HCT116 (cell line): ENCODE measurements at regions not wholly inside any gene's neighbourhood (a gene's known extent, or its start where the extent isn't known, plus 50 kb on each side); places are given as distances from the start of the nearest gene placed in this dataset.

Experiments used
- ATAC-seq: fragments of 200-7000 bp; cut with Tn5 transposase; 2 replicates; pipeline ENCODE4 v1.9.1; 2020; ENCODE audit warnings: mild to moderate bottlenecking, moderate library complexity
- BruUV-seq: library from RNA; stranded (reverse); fragments of 400-500 nt; replicated peaks from 2 replicates; lab custom pipeline; 2021; lab: Mats Ljungman, UMichigan
- CTCF ChIA-PET: fragments of 300-600 bp; sonication (Branson Sonifier 250); formaldehyde crosslinking; loops from one replicate; lab custom pipeline; 2021; ENCODE audit warnings: antibody characterized with exemption; lab: Charles Lee
- POLR2A ChIA-PET: fragments of 300-600, 350-600 bp; sonication (Branson Sonifier 250); formaldehyde crosslinking; loops from one replicate; lab custom pipeline; 2021; ENCODE audit warnings: antibody characterized with exemption; lab: Charles Lee
- RAD21 ChIA-PET, 2 experiments: fragments of 300-600 bp; sonication (Branson Sonifier 250); formaldehyde crosslinking; loops; one replicate each; lab custom pipeline; 2023; ENCODE audit warnings: low total read pairs in 2 of 2; ENCODE audit not compliant: uncharacterized antibody in 2 of 2, unreplicated experiment in 2 of 2, low non-redundant PET in 1 of 2; lab: Charles Lee
- DNase-seq: peaks from one replicate; pipeline ENCODE4 v3.0.0-alpha.2; 2010; ENCODE audit warnings: low read depth, low spot score
- H2AFZ ChIP-seq: fragments of 200-600 bp; shearing (Covaris generic), sonication (generic); 2 replicates; pipeline ENCODE4 v1.6.1; 2017; ENCODE audit warnings: low read depth, mixed run types, mixed read lengths, antibody characterized with exemption, low read length; ENCODE audit not compliant: poor library complexity, severe bottlenecking
- H3K27ac ChIP-seq: 2 replicates; pipeline ENCODE4 v1.5.1; 2012; ENCODE audit warnings: low read depth, low read length
- H3K27me3 ChIP-seq: fragments of 200-600 bp; sonication (generic); 2 replicates; pipeline ENCODE4 v1.6.1; 2016; ENCODE audit warnings: mixed run types, low read length, mixed read lengths; ENCODE audit not compliant: insufficient read depth
- H3K36me3 ChIP-seq, 2 experiments: fragments of 200-500 bp in 1 of 2; fragments of 200-600 bp in 1 of 2; sonication (Bioruptor generic) in 1 of 2; sonication (generic) in 1 of 2; 2 replicates each; pipeline versions ENCODE4 v1.5.1 to v1.6.1; 2014 to 2016; ENCODE audit warnings: low read length in 2 of 2, inconsistent platforms in 1 of 2, mixed read lengths in 1 of 2, mixed run types in 1 of 2; ENCODE audit not compliant: insufficient read depth in 2 of 2, control insufficient read depth in 1 of 2
- H3K4me1 ChIP-seq, 2 experiments: fragments of 200-600 bp in 1 of 2; sonication (generic) in 1 of 2; 2 replicates each; pipeline versions ENCODE4 v1.5.1 to v1.6.1; 2012 to 2017; ENCODE audit warnings: low read length in 2 of 2, inconsistent platforms in 1 of 2, mild to moderate bottlenecking in 1 of 2, mixed read lengths in 1 of 2, mixed run types in 1 of 2, moderate library complexity in 1 of 2; ENCODE audit not compliant: insufficient read depth in 2 of 2, control insufficient read depth in 1 of 2
- H3K4me2 ChIP-seq: fragments of 200-600 bp; sonication (generic); 2 replicates; pipeline ENCODE4 v1.6.1; 2017; ENCODE audit warnings: mixed run types, low read length, mixed read lengths
- H3K4me3 ChIP-seq, 2 experiments: fragments of 200-600 bp in 1 of 2; sonication (generic) in 1 of 2; replicated peaks in 1 of 2; 2 replicates each; pipeline ENCODE4 v1.5.1; 2011 to 2016; ENCODE audit warnings: low read length in 2 of 2, control low read depth in 1 of 2, low read depth in 1 of 2, mild to moderate bottlenecking in 1 of 2, mixed read lengths in 1 of 2, mixed run types in 1 of 2
- H3K79me2 ChIP-seq: fragments of 200-600 bp; sonication (generic); 2 replicates; pipeline ENCODE4 v1.6.1; 2017; ENCODE audit warnings: mild to moderate bottlenecking, mixed run types, low read length, moderate library complexity, mixed read lengths; ENCODE audit not compliant: insufficient read depth
- H3K9ac ChIP-seq: fragments of 200-600 bp; sonication (generic); 2 replicates; pipeline ENCODE4 v1.6.1; 2016; ENCODE audit warnings: low read length, mixed read lengths
- H3K9me2 ChIP-seq: fragments of 200-600 bp; sonication (generic), shearing (Covaris generic); 2 replicates; pipeline ENCODE4 v1.6.1; 2017; ENCODE audit warnings: mixed run types, mild to moderate bottlenecking, moderate library complexity; ENCODE audit not compliant: insufficient read depth
- H3K9me3 ChIP-seq, 2 experiments: fragments of 200-500 bp in 1 of 2; fragments of 200-600 bp in 1 of 2; sonication (Bioruptor generic) in 1 of 2; sonication (generic) in 1 of 2; 2 replicates each; pipeline ENCODE4 v1.6.1; 2014 to 2017; ENCODE audit warnings: low read length in 2 of 2, mixed read lengths in 2 of 2, inconsistent platforms in 1 of 2, low read depth in 1 of 2, mild to moderate bottlenecking in 1 of 2, mixed run types in 1 of 2, moderate library complexity in 1 of 2; ENCODE audit not compliant: control insufficient read depth in 1 of 2, insufficient read depth in 1 of 2
- H4K20me1 ChIP-seq: fragments of 200-600 bp; sonication (generic), shearing (Covaris generic); 2 replicates; pipeline ENCODE4 v1.6.1; 2017; ENCODE audit warnings: mixed run types, mild to moderate bottlenecking, moderate library complexity; ENCODE audit not compliant: insufficient read depth
- CBX3 ChIP-seq: IDR thresholded peaks from 2 replicates; pipeline ENCODE4 v1.6.1; 2012; ENCODE audit warnings: low read depth
- EGR1 ChIP-seq: IDR thresholded peaks from 2 replicates; pipeline ENCODE4 v1.6.1; 2012; ENCODE audit warnings: low read depth
- FOSL1 ChIP-seq: IDR thresholded peaks from 2 replicates; pipeline ENCODE4 v1.6.1; 2012; ENCODE audit warnings: low read depth
- JUND ChIP-seq: IDR thresholded peaks from 2 replicates; pipeline ENCODE4 v1.6.1; 2012
- POLR2AphosphoS5 ChIP-seq: IDR thresholded peaks from 2 replicates; pipeline ENCODE4 v1.6.1; 2011; ENCODE audit warnings: mild to moderate bottlenecking, low read depth, low read length, moderate library complexity
- ZNF274 ChIP-seq: fragments of 200-500 bp; sonication (Bioruptor generic); IDR thresholded peaks from 2 replicates; pipeline ENCODE4 v1.6.1; 2014; ENCODE audit warnings: mild to moderate bottlenecking, low read depth, low read length, inconsistent platforms
- intact Hi-C: fragments of 100-400 bp; cut with micrococcal nuclease; formaldehyde crosslinking; loops from 2 replicates; pipeline ENCODE4 v1.10.0; 2022
- TF ChIP-seq, protein P1 (sequence below): IDR thresholded peaks from 2 replicates; pipeline ENCODE4 v1.6.1; 2012; ENCODE audit warnings: low read depth

GRCh38 chr1:213899413-213899812 lies 88.4 kb upstream of the PROX1 start (continued):
- TF ChIP-seq, protein P1, sequence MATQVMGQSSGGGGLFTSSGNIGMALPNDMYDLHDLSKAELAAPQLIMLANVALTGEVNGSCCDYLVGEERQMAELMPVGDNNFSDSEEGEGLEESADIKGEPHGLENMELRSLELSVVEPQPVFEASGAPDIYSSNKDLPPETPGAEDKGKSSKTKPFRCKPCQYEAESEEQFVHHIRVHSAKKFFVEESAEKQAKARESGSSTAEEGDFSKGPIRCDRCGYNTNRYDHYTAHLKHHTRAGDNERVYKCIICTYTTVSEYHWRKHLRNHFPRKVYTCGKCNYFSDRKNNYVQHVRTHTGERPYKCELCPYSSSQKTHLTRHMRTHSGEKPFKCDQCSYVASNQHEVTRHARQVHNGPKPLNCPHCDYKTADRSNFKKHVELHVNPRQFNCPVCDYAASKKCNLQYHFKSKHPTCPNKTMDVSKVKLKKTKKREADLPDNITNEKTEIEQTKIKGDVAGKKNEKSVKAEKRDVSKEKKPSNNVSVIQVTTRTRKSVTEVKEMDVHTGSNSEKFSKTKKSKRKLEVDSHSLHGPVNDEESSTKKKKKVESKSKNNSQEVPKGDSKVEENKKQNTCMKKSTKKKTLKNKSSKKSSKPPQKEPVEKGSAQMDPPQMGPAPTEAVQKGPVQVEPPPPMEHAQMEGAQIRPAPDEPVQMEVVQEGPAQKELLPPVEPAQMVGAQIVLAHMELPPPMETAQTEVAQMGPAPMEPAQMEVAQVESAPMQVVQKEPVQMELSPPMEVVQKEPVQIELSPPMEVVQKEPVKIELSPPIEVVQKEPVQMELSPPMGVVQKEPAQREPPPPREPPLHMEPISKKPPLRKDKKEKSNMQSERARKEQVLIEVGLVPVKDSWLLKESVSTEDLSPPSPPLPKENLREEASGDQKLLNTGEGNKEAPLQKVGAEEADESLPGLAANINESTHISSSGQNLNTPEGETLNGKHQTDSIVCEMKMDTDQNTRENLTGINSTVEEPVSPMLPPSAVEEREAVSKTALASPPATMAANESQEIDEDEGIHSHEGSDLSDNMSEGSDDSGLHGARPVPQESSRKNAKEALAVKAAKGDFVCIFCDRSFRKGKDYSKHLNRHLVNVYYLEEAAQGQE: no peak
- TF ChIP-seq POLR2AphosphoS5 (no peak), JUND (no peak), EGR1 (no peak)

DNA sequence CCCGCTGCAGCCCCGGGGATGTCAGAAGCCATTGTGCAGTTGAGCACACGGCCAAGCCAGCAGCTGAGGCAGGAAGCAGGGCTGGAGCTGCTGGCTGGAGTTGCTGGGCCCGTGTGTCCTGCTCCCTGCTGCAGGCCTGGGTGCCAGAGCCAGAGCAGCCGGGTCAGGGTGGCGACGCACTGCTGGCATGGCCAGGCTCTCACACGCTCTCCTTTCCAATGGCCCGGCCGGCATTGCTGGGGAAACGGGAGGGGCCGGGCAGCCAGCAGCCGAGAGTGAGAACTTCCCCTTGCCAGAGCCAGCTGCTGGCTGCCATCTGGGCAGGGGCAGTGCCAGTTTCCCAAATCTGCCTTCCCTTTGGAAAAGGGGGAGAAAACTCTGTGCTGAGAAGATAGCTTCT lies 82.4 kb upstream of the PROX1 start:
- intact Hi-C loops: no loop called here
- Histone ChIP-seq H3K79me2 (no peaks in the 10 kb centered on the region), H3K4me2 (no peak overlapping the region), H3K4me1 (no peaks in the 10 kb centered on the region), H3K27me3 (peaks cover 19% of the 10 kb centered on the region), H3K27ac (no peak overlapping the region), H3K9me3 (no peaks in the 10 kb centered on the region), H3K9me2 (no peaks in the 10 kb centered on the region), H3K4me3 (no peak overlapping the region), H2AFZ (no peak overlapping the region), H4K20me1 (no peaks in the 10 kb centered on the region), H3K36me3 (no peaks in the 10 kb centered on the region), H3K9ac (no peak overlapping the region)
- TF ChIP-seq CBX3 (no peak), ZNF274 (no peak), FOSL1 (no peak)
- ChIA-PET RAD21 (no interaction called here), CTCF (no interaction called here), POLR2A (no interaction called here)
- no TSS peak for BruUV-seq
- ATAC-seq: no peak
- DNase-seq: no peak
